ENCODE measurements at regions not wholly inside any gene's neighbourhood (a gene's known extent, or its start where the extent isn't known, plus 50 kb on each side); places are given as distances from the start of the nearest gene placed in this dataset.

GRCh38 chr18:40431071-40431985, 1523.7 kb upstream of the PIK3C3 start:
- TF ChIP-seq YY1 (IDR thresholded peaks at IDR 0.05; ENCODE audit: insufficient read depth, insufficient read length) = no peak
- no peak for TF ChIP-seq ZNF274 (IDR thresholded peaks at IDR 0.05; ENCODE audit: low read depth, low read length)
- no peak for TF ChIP-seq SUZ12 (IDR thresholded peaks at IDR 0.05; ENCODE audit: extremely low read depth, insufficient read depth, insufficient read length)

Measured in NT2/D1 (cell line).